ENCODE measurements at regions not wholly inside any gene's neighbourhood (a gene's known extent, or its start where the extent isn't known, plus 50 kb on each side); places are given as distances from the start of the nearest gene placed in this dataset.

DNA sequence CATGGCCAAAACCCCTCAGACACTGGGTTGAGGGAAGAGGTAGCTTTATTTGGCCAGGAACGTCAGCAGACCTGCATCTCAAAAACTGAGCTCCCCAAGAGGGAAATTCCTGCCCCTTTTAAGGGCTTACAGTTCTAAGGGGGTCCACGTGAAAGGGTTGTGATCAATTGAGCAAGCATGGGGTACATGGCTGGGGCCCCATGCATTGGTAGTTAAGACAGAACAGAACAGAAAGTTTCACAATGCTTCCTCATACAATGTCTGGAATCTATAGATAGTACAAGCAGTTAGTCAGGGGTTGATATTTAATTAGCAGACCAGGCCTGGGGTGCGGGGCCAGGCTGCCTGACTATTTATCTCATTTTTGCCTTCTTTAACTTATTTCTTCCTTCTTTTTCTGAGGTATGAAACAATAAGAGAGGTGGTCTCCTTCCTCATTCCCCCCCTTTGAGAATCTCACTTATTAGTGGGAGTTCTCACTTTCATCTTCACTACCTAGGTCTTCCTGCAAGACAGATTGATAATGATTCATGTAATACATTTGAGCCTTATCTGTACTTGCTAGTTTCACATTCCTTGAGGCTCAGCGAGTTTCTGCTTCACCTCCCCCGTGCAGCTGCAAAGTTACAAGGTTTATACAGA, 84.8 kb downstream of the SLC25A15 start:
- TF ChIP-seq EP300 (IDR thresholded peaks at IDR 0.05) (no peak), CTCF (IDR thresholded peaks at IDR 0.05) (no peak)
